ENCODE measurements at regions not wholly inside any gene's neighbourhood (a gene's known extent, or its start where the extent isn't known, plus 50 kb on each side); places are given as distances from the start of the nearest gene placed in this dataset.

DNA sequence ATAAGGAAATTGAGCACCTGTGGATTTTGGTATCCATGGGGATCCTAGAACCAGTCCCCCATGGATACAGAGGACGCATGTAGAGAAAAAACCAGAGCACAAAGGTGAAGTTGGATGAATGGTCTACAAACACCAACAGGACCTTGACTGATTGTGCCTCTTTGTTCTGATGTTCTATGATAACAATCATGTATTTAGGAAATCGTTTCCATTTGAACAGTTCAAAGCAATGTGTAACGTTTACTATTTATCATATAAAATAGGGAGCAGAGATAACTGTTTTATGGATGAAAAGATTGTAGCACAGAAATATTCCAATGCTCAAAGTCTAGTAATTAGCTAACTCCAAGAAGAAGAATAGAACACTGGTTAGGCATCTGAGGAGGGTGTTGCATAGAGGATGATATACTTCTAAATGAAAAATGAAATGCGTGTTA, 116.3 kb upstream of the FN1 start (continued):
- TF ChIP-seq, protein P1, sequence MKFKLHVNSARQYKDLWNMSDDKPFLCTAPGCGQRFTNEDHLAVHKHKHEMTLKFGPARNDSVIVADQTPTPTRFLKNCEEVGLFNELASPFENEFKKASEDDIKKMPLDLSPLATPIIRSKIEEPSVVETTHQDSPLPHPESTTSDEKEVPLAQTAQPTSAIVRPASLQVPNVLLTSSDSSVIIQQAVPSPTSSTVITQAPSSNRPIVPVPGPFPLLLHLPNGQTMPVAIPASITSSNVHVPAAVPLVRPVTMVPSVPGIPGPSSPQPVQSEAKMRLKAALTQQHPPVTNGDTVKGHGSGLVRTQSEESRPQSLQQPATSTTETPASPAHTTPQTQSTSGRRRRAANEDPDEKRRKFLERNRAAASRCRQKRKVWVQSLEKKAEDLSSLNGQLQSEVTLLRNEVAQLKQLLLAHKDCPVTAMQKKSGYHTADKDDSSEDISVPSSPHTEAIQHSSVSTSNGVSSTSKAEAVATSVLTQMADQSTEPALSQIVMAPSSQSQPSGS (CRISPR knock-in tag; IDR thresholded peaks at IDR 0.05) = 0 out of 2 replicates have a peak, but pooled peaks have one; percentile 51
- TF ChIP-seq GFI1 (CRISPR knock-in tag; IDR thresholded peaks at IDR 0.05; ENCODE audit: borderline replicate concordance) (peak; percentile 56; the same call in 1 of the 2 replicates), ZNF225 (CRISPR knock-in tag; IDR thresholded peaks at IDR 0.05) (no peak), GABPA (IDR thresholded peaks at IDR 0.05; ENCODE audit: low read depth, low read length) (no peak), GABPA (CRISPR knock-in tag; IDR thresholded peaks at IDR 0.05; ENCODE audit: low read depth) (no peak), ARID2 (CRISPR knock-in tag; IDR thresholded peaks at IDR 0.05; ENCODE audit: borderline replicate concordance) (no peak), RCOR2 (CRISPR knock-in tag; IDR thresholded peaks at IDR 0.05) (peak; percentile 70), ZNF564 (CRISPR knock-in tag; IDR thresholded peaks at IDR 0.05) (no peak), SALL1 (CRISPR knock-in tag; IDR thresholded peaks at IDR 0.05) (peak; percentile 46; the same call in 1 of the 2 replicates), ZFP36 (IDR thresholded peaks at IDR 0.05; ENCODE audit: borderline replicate concordance, low read depth, low read length, partially characterized antibody) (no peak), STAG1 (CRISPR knock-in tag; IDR thresholded peaks at IDR 0.05) (peak; percentile 16; the same call in 1 of the 2 replicates), MIXL1 (CRISPR knock-in tag; IDR thresholded peaks at IDR 0.05) (peak; percentile 76; the same call in 1 of the 2 replicates), HNF1A (IDR thresholded peaks at IDR 0.05; ENCODE audit: low read depth) (peak; percentile 42; the same call in 1 of the 2 replicates), HNF1A (CRISPR knock-in tag; IDR thresholded peaks at IDR 0.05; ENCODE audit: borderline replicate concordance) (no peak; the same call in 1 of the 2 replicates), ZNF710 (CRISPR knock-in tag; IDR thresholded peaks at IDR 0.05; ENCODE audit: borderline replicate concordance) (peak; percentile 33; the same call in 1 of the 2 replicates), ZNF230 (CRISPR knock-in tag; IDR thresholded peaks at IDR 0.05) (no peak), ZMYM4 (CRISPR knock-in tag; IDR thresholded peaks at IDR 0.05) (peak; percentile 87), ATF1 (CRISPR knock-in tag; IDR thresholded peaks at IDR 0.05) (no peak; the same call in 1 of the 2 replicates)
- TF ChIP-seq, protein P2, sequence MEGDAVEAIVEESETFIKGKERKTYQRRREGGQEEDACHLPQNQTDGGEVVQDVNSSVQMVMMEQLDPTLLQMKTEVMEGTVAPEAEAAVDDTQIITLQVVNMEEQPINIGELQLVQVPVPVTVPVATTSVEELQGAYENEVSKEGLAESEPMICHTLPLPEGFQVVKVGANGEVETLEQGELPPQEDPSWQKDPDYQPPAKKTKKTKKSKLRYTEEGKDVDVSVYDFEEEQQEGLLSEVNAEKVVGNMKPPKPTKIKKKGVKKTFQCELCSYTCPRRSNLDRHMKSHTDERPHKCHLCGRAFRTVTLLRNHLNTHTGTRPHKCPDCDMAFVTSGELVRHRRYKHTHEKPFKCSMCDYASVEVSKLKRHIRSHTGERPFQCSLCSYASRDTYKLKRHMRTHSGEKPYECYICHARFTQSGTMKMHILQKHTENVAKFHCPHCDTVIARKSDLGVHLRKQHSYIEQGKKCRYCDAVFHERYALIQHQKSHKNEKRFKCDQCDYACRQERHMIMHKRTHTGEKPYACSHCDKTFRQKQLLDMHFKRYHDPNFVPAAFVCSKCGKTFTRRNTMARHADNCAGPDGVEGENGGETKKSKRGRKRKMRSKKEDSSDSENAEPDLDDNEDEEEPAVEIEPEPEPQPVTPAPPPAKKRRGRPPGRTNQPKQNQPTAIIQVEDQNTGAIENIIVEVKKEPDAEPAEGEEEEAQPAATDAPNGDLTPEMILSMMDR (CRISPR knock-in tag; IDR thresholded peaks at IDR 0.05) = no peak

Measured in HepG2 (cell line).